GM12878 (cell line): ENCODE measurements at regions not wholly inside any gene's neighbourhood (a gene's known extent, or its start where the extent isn't known, plus 50 kb on each side); places are given as distances from the start of the nearest gene placed in this dataset.

ENCODE experiments used
- DPF2 ChIP-seq: fragments of 450-650 bp; IDR thresholded peaks from 2 replicates; pipeline ENCODE4 v1.6.1; 2017; ENCODE audit warnings: mild to moderate bottlenecking
- E2F4 ChIP-seq: IDR thresholded peaks from 2 replicates; pipeline ENCODE4 v1.6.1; 2012; ENCODE audit warnings: low read depth, low read length, improper control_type of control experiment
- EZH2 ChIP-seq: IDR thresholded peaks from 2 replicates; pipeline ENCODE4 v1.6.1; 2012; ENCODE audit warnings: low read depth, mild to moderate bottlenecking, control low read depth, inconsistent platforms, low read length, borderline replicate concordance; ENCODE audit not compliant: control insufficient read depth
- FOXM1 ChIP-seq: IDR thresholded peaks from 2 replicates; pipeline ENCODE4 v1.6.1; 2012; ENCODE audit warnings: low read depth, mild to moderate bottlenecking, inconsistent platforms, low read length, moderate library complexity
- HDAC2 ChIP-seq: fragments of 200-600 bp; sonication (generic); IDR thresholded peaks from 2 replicates; pipeline ENCODE4 v1.6.1; 2017
- KDM1A ChIP-seq: fragments of 200-600 bp; sonication (generic); IDR thresholded peaks from 2 replicates; pipeline ENCODE4 v1.6.1; 2016; ENCODE audit warnings: borderline replicate concordance
- NRF1 ChIP-seq: conservative IDR thresholded peaks from 2 replicates; pipeline ENCODE4 v1.6.1; 2011; ENCODE audit warnings: mild to moderate bottlenecking, low read depth, low read length, improper control_type of control experiment
- POLR2A ChIP-seq: IDR thresholded peaks from 2 replicates; pipeline ENCODE4 v1.6.1; 2011; ENCODE audit warnings: low read depth, mild to moderate bottlenecking, low read length
- POLR2AphosphoS5 ChIP-seq: IDR thresholded peaks from 2 replicates; pipeline ENCODE4 v1.6.1; 2011; ENCODE audit warnings: mild to moderate bottlenecking, low read length, inconsistent platforms
- TBL1XR1 ChIP-seq: IDR thresholded peaks from 2 replicates; pipeline ENCODE4 v1.6.1; 2012; ENCODE audit warnings: low read depth, low read length, improper control_type of control experiment
- ZZZ3 ChIP-seq: IDR thresholded peaks from 2 replicates; pipeline ENCODE4 v1.6.1; 2011; ENCODE audit warnings: low read depth; ENCODE audit not compliant: control insufficient read depth, insufficient read length

- TF ChIP-seq ZZZ3, result no peak
- TF ChIP-seq FOXM1, result no peak
- no peak for TF ChIP-seq EZH2
- TF ChIP-seq POLR2A, result no peak
- no peak for TF ChIP-seq DPF2
- no peak for TF ChIP-seq NRF1
- no peak for TF ChIP-seq POLR2AphosphoS5
- TF ChIP-seq TBL1XR1, result no peak
- TF ChIP-seq HDAC2, result no peak
- TF ChIP-seq KDM1A, result no peak
- TF ChIP-seq E2F4, result no peak
Observed at GRCh38 chr14:104329793-104330192, 191.4 kb downstream of the KIF26A start.
